Mammary epithelial cell (primary cell): ENCODE measurements at regions not wholly inside any gene's neighbourhood (a gene's known extent, or its start where the extent isn't known, plus 50 kb on each side); places are given as distances from the start of the nearest gene placed in this dataset.

Experiments used
- CTCF ChIP-seq, 2 donors: IDR thresholded peaks in 1 of 2; conservative IDR thresholded peaks in 1 of 2; 2 replicates each; pipeline ENCODE4 v1.5.1; 2011 to 2012; ENCODE audit warnings: inconsistent platforms in 2 of 2, low read length in 2 of 2, mild to moderate bottlenecking in 2 of 2, control low read depth in 1 of 2, low read depth in 1 of 2; ENCODE audit not compliant: insufficient read depth in 1 of 2; ENCODE audit errors: extremely low read depth in 1 of 2
- EZH2 ChIP-seq: IDR thresholded peaks from 2 replicates; pipeline ENCODE4 v1.6.1; 2012; ENCODE audit warnings: low read length, inconsistent platforms, borderline replicate concordance

- TF ChIP-seq CTCF (conservative IDR thresholded peaks at IDR 0.05 in 1 of 2, IDR thresholded peaks at IDR 0.05 in 1 of 2; ENCODE audit: extremely low read depth in 1 of 2, insufficient read depth in 1 of 2, low read depth in 1 of 2, low read length in 2 of 2) (no peak), EZH2 (no peak)
Measured at GRCh38 chr22:23495614-23496444, 84.3 kb downstream of the IGLL1 start.
